ENCODE measurements at regions not wholly inside any gene's neighbourhood (a gene's known extent, or its start where the extent isn't known, plus 50 kb on each side); places are given as distances from the start of the nearest gene placed in this dataset.

DNA sequence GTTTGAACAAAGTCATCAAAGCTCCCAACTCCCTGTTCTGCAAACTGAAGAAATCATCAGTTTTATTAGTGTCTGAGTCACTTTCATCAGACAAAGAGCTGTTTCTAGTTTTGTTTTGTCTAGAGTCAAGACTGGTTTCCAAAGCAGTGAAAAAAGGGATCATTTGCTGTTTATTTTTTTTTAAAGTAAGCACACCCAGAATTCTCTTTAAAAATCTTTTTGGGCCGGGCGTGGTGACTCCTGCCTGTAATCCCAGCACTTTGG, 972.0 kb upstream of the CELF2 start:
- Histone ChIP-seq H3K4me1 (ENCODE audit: insufficient read depth) (peaks cover 5% of the 10 kb centered on the region), H3K27me3 (no peaks in the 10 kb centered on the region), H3K27ac (no peak overlapping the region), H3K36me3 (no peaks in the 10 kb centered on the region), H3K9me3 (no peaks in the 10 kb centered on the region), H3K4me3 (no peak overlapping the region)
- TF ChIP-seq POLR2A (IDR thresholded peaks at IDR 0.05) (no peak), EP300 (IDR thresholded peaks at IDR 0.05) (no peak), CTCF (IDR thresholded peaks at IDR 0.05) (no peak)
- intact Hi-C loops (cut with DNase I) = no loop called here
- 8 to 27% (median 17%) methylated on average over 2 of the region's 2 CpGs for WGBS, 3 donors
- DNase-seq = no peak

DNA sequence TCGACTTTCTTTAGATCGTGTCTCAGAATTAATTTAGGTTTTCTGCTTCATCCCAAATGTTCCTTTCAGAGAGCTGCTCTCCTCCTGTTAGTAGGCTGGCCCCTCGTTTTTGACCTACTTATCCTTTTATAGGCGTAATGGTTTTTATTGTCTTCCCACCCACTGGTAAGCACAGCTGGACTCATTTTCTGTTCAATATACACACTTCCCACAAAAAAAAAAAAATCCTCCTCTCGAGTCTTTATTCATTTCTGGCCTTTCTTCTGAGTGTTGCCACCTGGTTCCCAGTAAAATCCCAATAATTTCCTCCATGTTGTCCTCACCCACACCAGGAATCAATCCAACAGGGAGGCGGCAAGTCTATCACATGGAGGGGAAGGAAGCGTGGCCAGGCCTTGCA, 970.2 kb upstream of the CELF2 start:
- Histone ChIP-seq H3K27ac (no peak overlapping the region), H3K36me3 (no peaks in the 10 kb centered on the region), H3K9me3 (no peaks in the 10 kb centered on the region), H3K4me1 (ENCODE audit: insufficient read depth) (peaks cover 5% of the 10 kb centered on the region), H3K27me3 (no peaks in the 10 kb centered on the region), H3K4me3 (no peak overlapping the region)
- DNase-seq = no peak
- intact Hi-C loops (cut with DNase I) = no loop called here
- 73 to 80% (median 77%) methylated on average over 7 of the region's 7 CpGs for WGBS, 3 donors
- no peak for TF ChIP-seq EP300 (IDR thresholded peaks at IDR 0.05)
- TF ChIP-seq POLR2A (IDR thresholded peaks at IDR 0.05) = no peak
- no peak for TF ChIP-seq CTCF (IDR thresholded peaks at IDR 0.05)

- WGBS, 3 donors = 85 to 93% (median 93%) methylated on average over 9 of the region's 9 CpGs
- intact Hi-C loops (cut with DNase I) = no loop called here
Measured at GRCh38 chr10:10053051-10053450, 964.6 kb upstream of the CELF2 start.

DNA sequence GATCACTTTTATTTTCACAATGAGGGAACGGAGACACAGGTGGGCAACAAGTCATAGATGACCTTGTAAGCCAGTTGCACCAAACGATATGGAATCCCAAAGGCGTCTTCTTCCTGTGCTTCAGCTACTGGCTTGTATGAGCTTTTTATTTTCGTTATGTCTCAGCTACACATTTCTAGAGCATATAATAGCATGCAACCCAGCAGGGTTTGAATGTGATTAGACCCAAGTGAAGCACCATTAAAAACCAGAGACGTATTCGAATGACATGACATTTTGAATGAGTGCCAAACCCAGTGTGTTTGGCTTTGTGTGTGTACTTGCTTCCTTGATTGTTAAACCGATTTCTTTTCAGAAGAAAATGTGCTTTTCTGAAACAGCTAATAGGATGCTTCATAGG, 963.2 kb upstream of the CELF2 start:
- DNase-seq = no peak
- Histone ChIP-seq H3K27ac (no peak overlapping the region), H3K9me3 (no peaks in the 10 kb centered on the region), H3K36me3 (no peaks in the 10 kb centered on the region), H3K27me3 (no peaks in the 10 kb centered on the region), H3K4me3 (no peak overlapping the region), H3K4me1 (ENCODE audit: insufficient read depth) (no peaks in the 10 kb centered on the region)
- WGBS, 3 donors = 66 to 78% (median 71%) methylated on average over 7 of the region's 7 CpGs
- TF ChIP-seq CTCF (IDR thresholded peaks at IDR 0.05) (no peak), EP300 (IDR thresholded peaks at IDR 0.05) (no peak), POLR2A (IDR thresholded peaks at IDR 0.05) (no peak)
- intact Hi-C loops (cut with DNase I) = no loop called here

More at GRCh38 chr10:10053051-10053450, 964.6 kb upstream of the CELF2 start:
- TF ChIP-seq EP300 (IDR thresholded peaks at IDR 0.05) (no peak), CTCF (IDR thresholded peaks at IDR 0.05) (no peak), POLR2A (IDR thresholded peaks at IDR 0.05) (no peak)
- DNase-seq = no peak
- H3K4me1 ChIP-seq (ENCODE audit: insufficient read depth) = no peaks in the 10 kb centered on the region
- no peak overlapping the region for H3K4me3 ChIP-seq
- H3K36me3 ChIP-seq = no peaks in the 10 kb centered on the region
- H3K27me3 ChIP-seq = no peaks in the 10 kb centered on the region
- no peaks in the 10 kb centered on the region for H3K9me3 ChIP-seq
- H3K27ac ChIP-seq = no peak overlapping the region
